ENCODE measurements at regions not wholly inside any gene's neighbourhood (a gene's known extent, or its start where the extent isn't known, plus 50 kb on each side); places are given as distances from the start of the nearest gene placed in this dataset.

- Histone ChIP-seq H3K27me3 (no peaks in the 10 kb centered on the region), H3K4me1 (no peaks in the 10 kb centered on the region), H3K36me3 (no peaks in the 10 kb centered on the region), H3K9me3 (no peaks in the 10 kb centered on the region), H3K4me3 (no peak overlapping the region), H3K27ac (no peak overlapping the region)
- intact Hi-C loops (cut with DNase I), result no loop called here
- TF ChIP-seq CTCF (IDR thresholded peaks at IDR 0.05), result no peak
- DNase-seq (ENCODE audit: low spot score in 2 of 2), result no peak
Observed at GRCh38 chr17:17402558-17402957, 74.2 kb upstream of the MED9 start.

GRCh38 chr17:17403065-17403464 is 73.7 kb upstream of the MED9 start:
- intact Hi-C loops (cut with DNase I), result no loop called here
- H3K27ac ChIP-seq, result no peak overlapping the region
- H3K36me3 ChIP-seq, result no peaks in the 10 kb centered on the region
- no peak for TF ChIP-seq CTCF (IDR thresholded peaks at IDR 0.05)
- H3K9me3 ChIP-seq, result no peaks in the 10 kb centered on the region
- H3K4me3 ChIP-seq, result no peak overlapping the region
- DNase-seq (ENCODE audit: low spot score in 2 of 2), result no peak
- H3K27me3 ChIP-seq, result no peaks in the 10 kb centered on the region
- no peaks in the 10 kb centered on the region for H3K4me1 ChIP-seq

GRCh38 chr17:17403899-17404576 is 72.8 kb upstream of the MED9 start:
- intact Hi-C loops (cut with DNase I), result no loop called here
- no peaks in the 10 kb centered on the region for H3K36me3 ChIP-seq
- no peak overlapping the region for H3K4me3 ChIP-seq
- no peak overlapping the region for H3K27ac ChIP-seq
- DNase-seq (ENCODE audit: low spot score in 2 of 2), result no peak
- no peaks in the 10 kb centered on the region for H3K27me3 ChIP-seq
- TF ChIP-seq CTCF (IDR thresholded peaks at IDR 0.05), result no peak
- no peaks in the 10 kb centered on the region for H3K9me3 ChIP-seq
- no peaks in the 10 kb centered on the region for H3K4me1 ChIP-seq

- intact Hi-C loops (cut with DNase I), result no loop called here
- no peak overlapping the region for H3K27ac ChIP-seq
- H3K9me3 ChIP-seq, result no peaks in the 10 kb centered on the region
- H3K4me3 ChIP-seq, result no peak overlapping the region
- H3K27me3 ChIP-seq, result no peaks in the 10 kb centered on the region
- H3K4me1 ChIP-seq, result no peaks in the 10 kb centered on the region
- TF ChIP-seq CTCF (IDR thresholded peaks at IDR 0.05), result no peak
- DNase-seq (ENCODE audit: low spot score in 2 of 2), result no peak
- H3K36me3 ChIP-seq, result no peaks in the 10 kb centered on the region
Observed at GRCh38 chr17:17405673-17406072, 71.1 kb upstream of the MED9 start.

GRCh38 chr17:17406225-17406624 is 70.6 kb upstream of the MED9 start:
- no peaks in the 10 kb centered on the region for H3K36me3 ChIP-seq
- intact Hi-C loops (cut with DNase I), result no loop called here
- H3K27me3 ChIP-seq, result no peaks in the 10 kb centered on the region
- peak in 1 of 2 donors; percentile 74 for DNase-seq (ENCODE audit: low spot score in 2 of 2)
- H3K9me3 ChIP-seq, result no peaks in the 10 kb centered on the region
- H3K4me1 ChIP-seq, result no peaks in the 10 kb centered on the region
- no peak overlapping the region for H3K4me3 ChIP-seq
- no peak for TF ChIP-seq CTCF (IDR thresholded peaks at IDR 0.05)
- no peak overlapping the region for H3K27ac ChIP-seq
